CD4-positive, alpha-beta memory T cell (primary cell): ENCODE measurements at regions not wholly inside any gene's neighbourhood (a gene's known extent, or its start where the extent isn't known, plus 50 kb on each side); places are given as distances from the start of the nearest gene placed in this dataset.
"Not testable (repeated sequence)": the region's sequence is repeated elsewhere in the genome, so short reads cannot be mapped to it uniquely, and the experiment has no call there.

Experiments
- CTCF ChIA-PET: fragments of 350-600 bp; sonication (Branson Sonifier 250); formaldehyde crosslinking; loops from one replicate; lab custom pipeline; 2021; ENCODE audit warnings: inconsistent platforms; ENCODE audit not compliant: partially characterized antibody; lab: Charles Lee
- POLR2A ChIA-PET: fragments of 350-600 bp; sonication (Branson Sonifier 250); formaldehyde crosslinking; loops from one replicate; lab custom pipeline; 2021; ENCODE audit not compliant: partially characterized antibody; lab: Charles Lee
- DNase-seq, 5 donors: peaks; one replicate each; pipeline versions ENCODE4 v3.0.0 to v3.0.0-alpha.2; 2020 to 2022; ENCODE audit warnings: mixed read lengths in 1 of 5
- H3K27ac ChIP-seq: one replicate; pipeline ENCODE4 v1.7.0; 2013; ENCODE audit warnings: low read depth, low read length
- H3K27me3 ChIP-seq: 2 replicates; pipeline ENCODE4 v1.7.0; 2013; ENCODE audit warnings: mild to moderate bottlenecking, low read length, moderate library complexity; ENCODE audit not compliant: insufficient read depth
- H3K36me3 ChIP-seq: 2 replicates; pipeline ENCODE4 v1.7.0; 2013; ENCODE audit warnings: mild to moderate bottlenecking, low read length, moderate library complexity; ENCODE audit not compliant: insufficient read depth
- H3K4me1 ChIP-seq: 2 replicates; pipeline ENCODE4 v1.7.0; 2013; ENCODE audit warnings: mild to moderate bottlenecking, low read length, moderate library complexity; ENCODE audit not compliant: insufficient read depth
- H3K4me3 ChIP-seq, 2 donors: one replicate each; pipeline ENCODE4 v1.7.0; 2013; ENCODE audit warnings: low read length in 2 of 2, mild to moderate bottlenecking in 1 of 2
- H3K9me3 ChIP-seq, 2 donors: one replicate each; pipeline ENCODE4 v1.7.0; 2013; ENCODE audit warnings: low read length in 2 of 2, control low read depth in 1 of 2; ENCODE audit not compliant: control insufficient read depth in 1 of 2
- H3K27ac Mint-ChIP-seq, 7 donors: one replicate each; pipeline ENCODE4 v1.8.0; 2020 to 2021; ENCODE audit warnings: mixed read lengths in 7 of 7, mild to moderate bottlenecking in 6 of 7, inconsistent platforms in 3 of 7, moderate library complexity in 3 of 7
- H3K27me3 Mint-ChIP-seq, 2 donors: one replicate each; pipeline ENCODE4 v1.8.0; 2020 to 2021; ENCODE audit warnings: mixed read lengths in 2 of 2
- H3K36me3 Mint-ChIP-seq, 2 donors: one replicate each; pipeline ENCODE4 v1.8.0; 2020 to 2021; ENCODE audit warnings: mixed read lengths in 2 of 2, inconsistent platforms in 1 of 2, mild to moderate bottlenecking in 1 of 2
- H3K4me1 Mint-ChIP-seq, 4 donors: one replicate each; pipeline ENCODE4 v1.8.0; 2020 to 2021; ENCODE audit warnings: mixed read lengths in 4 of 4, mild to moderate bottlenecking in 1 of 4
- H3K4me3 Mint-ChIP-seq, 8 donors: one replicate each; pipeline ENCODE4 v1.8.0; 2020 to 2021; ENCODE audit warnings: mixed read lengths in 8 of 8, mild to moderate bottlenecking in 7 of 8, moderate library complexity in 6 of 8, inconsistent platforms in 3 of 8
- H3K9me3 Mint-ChIP-seq, 8 donors: one replicate each; pipeline ENCODE4 v1.8.0; 2020 to 2021; ENCODE audit warnings: mixed read lengths in 8 of 8, mild to moderate bottlenecking in 5 of 8, inconsistent platforms in 3 of 8, moderate library complexity in 1 of 8
- intact Hi-C: fragments of 100-400 bp; cut with micrococcal nuclease; formaldehyde crosslinking; loops from one replicate; pipeline ENCODE4 v1.15.1; 2023

DNA sequence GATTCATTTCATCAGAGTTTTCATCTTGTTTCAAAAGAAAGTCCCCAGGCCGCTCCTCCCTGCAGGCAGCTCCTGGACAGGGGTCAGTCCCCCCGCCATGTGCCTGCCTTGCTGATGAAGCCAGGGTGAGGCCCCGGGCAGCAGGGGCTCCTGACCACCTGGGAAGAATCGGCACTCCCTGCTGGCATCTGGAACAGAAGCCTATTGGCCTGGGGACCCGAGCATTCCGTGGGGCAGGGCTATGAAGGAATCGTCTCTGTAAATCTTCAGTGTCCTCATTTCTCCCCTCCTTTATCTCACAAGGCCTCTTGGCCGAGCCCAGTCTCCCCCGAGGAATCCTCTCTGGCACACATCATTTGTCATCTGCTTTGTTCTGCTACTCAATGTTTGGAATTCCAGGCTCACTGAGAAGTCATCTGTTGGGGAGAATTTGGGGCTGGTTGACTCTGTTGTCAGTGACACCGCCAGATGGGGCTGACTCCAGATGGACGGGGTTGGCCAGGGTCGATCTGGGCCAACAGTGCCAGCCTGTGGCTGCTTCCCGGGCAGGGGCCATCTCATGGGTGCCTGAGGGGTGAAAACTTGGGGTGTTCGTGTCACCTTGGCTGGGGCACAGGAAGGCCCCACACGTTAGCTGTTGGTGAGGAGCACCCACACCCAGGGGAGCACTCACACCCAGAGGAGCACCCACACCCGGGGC, 184.6 kb downstream of the LAT start:
- CTCF ChIA-PET, POLR2A ChIA-PET, H3K9me3 Mint-ChIP-seq, H3K27me3 ChIP-seq, H3K4me3 Mint-ChIP-seq, H3K4me1 ChIP-seq, intact Hi-C loops, H3K4me1 Mint-ChIP-seq, H3K27ac ChIP-seq, H3K4me3 ChIP-seq, H3K36me3 ChIP-seq, H3K27me3 Mint-ChIP-seq, H3K9me3 ChIP-seq, H3K27ac Mint-ChIP-seq, DNase-seq: not testable (repeated sequence)
- H3K36me3 Mint-ChIP-seq, result peaks cover 16 to 20% of the 10 kb centered on the region in 2 donors

- H3K4me3 ChIP-seq, H3K4me1 ChIP-seq, H3K9me3 Mint-ChIP-seq, H3K27ac ChIP-seq, H3K27me3 Mint-ChIP-seq, H3K4me1 Mint-ChIP-seq, H3K4me3 Mint-ChIP-seq, POLR2A ChIA-PET, H3K36me3 ChIP-seq, H3K9me3 ChIP-seq, CTCF ChIA-PET, intact Hi-C loops, DNase-seq, H3K27me3 ChIP-seq: not testable (repeated sequence)
- Mint-ChIP-seq H3K27ac (peak overlapping the region in 1 of 7 donors; percentile 9), H3K36me3 (peaks cover 12 to 20% of the 10 kb centered on the region in 2 donors)
Measured at GRCh38 chr16:29168515-29169259, 183.8 kb downstream of the LAT start.

GRCh38 chr16:29164442-29165089, 179.7 kb downstream of the LAT start:
- H3K4me1 ChIP-seq, H3K27me3 ChIP-seq, H3K9me3 Mint-ChIP-seq, H3K36me3 ChIP-seq, H3K27me3 Mint-ChIP-seq, H3K4me3 Mint-ChIP-seq, H3K27ac ChIP-seq, H3K27ac Mint-ChIP-seq, intact Hi-C loops, H3K9me3 ChIP-seq, POLR2A ChIA-PET, H3K4me3 ChIP-seq, CTCF ChIA-PET, DNase-seq, H3K4me1 Mint-ChIP-seq: not testable (repeated sequence)
- peaks cover 9 to 12% of the 10 kb centered on the region in 2 donors for H3K36me3 Mint-ChIP-seq

GRCh38 chr16:29160171-29160570, 175.3 kb downstream of the LAT start:
- H3K4me3 Mint-ChIP-seq, H3K4me1 ChIP-seq, H3K27ac ChIP-seq, H3K36me3 ChIP-seq, H3K9me3 ChIP-seq, H3K27me3 Mint-ChIP-seq, H3K9me3 Mint-ChIP-seq, H3K4me3 ChIP-seq, intact Hi-C loops, H3K27me3 ChIP-seq, POLR2A ChIA-PET, CTCF ChIA-PET, DNase-seq: not testable (repeated sequence)
- Mint-ChIP-seq H3K36me3 (peaks cover 14 to 17% of the 10 kb centered on the region in 2 donors), H3K4me1 (peaks cover 5 to 33% (median 14%) of the 10 kb centered on the region in 4 donors), H3K27ac (peak overlapping the region in 4 of 7 donors; percentile 31 to 75 (median 63))

DNA sequence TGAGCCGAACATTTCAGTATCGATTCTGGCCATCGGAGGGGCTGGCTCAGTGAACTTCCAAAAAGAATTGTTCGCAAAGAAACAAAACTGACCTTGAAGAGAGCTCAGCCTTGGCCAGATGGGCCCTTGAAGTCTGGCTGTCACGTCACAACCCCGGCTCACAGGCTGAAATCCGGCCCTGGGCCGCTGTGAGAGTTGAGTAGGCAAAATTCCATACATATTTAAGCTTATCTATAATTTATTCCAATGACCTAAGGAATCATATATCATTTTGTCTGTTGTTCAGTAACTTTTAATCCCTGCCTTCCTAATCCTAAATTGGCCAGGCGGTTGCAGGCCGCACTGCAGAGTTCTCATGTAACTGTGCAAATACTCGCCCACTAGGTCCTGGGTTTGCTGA, 174.8 kb downstream of the LAT start:
- POLR2A ChIA-PET, H3K27me3 Mint-ChIP-seq, CTCF ChIA-PET, DNase-seq, H3K36me3 ChIP-seq, H3K27me3 ChIP-seq, intact Hi-C loops, H3K9me3 Mint-ChIP-seq, H3K4me1 ChIP-seq, H3K9me3 ChIP-seq, H3K4me3 Mint-ChIP-seq, H3K4me3 ChIP-seq, H3K27ac ChIP-seq: not testable (repeated sequence)
- Mint-ChIP-seq H3K4me1 (peaks cover 10 to 37% (median 17%) of the 10 kb centered on the region in 4 donors), H3K27ac (peak overlapping the region in 1 of 7 donors; percentile 31), H3K36me3 (peaks cover 17 to 18% of the 10 kb centered on the region in 2 donors)

DNA sequence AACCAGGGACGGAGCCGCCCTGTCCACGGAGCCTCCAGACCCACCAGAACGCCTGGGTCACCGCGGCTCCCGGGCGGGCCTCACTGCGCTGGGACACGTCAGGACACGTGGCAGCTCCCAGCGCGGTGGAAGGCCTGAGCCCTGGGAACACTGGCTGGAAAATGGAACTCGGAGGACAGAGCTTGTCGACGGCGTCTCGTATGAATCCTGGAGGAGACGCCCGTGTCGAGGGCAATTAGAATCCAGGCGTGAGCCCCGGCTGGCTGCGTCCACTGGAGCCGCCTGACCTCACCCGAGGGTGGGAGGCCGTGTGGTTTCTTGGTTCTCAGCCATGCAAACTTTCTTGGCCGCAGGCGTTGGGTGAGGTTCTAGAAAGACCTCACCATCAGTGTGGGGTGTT, 173.9 kb downstream of the LAT start:
- H3K36me3 Mint-ChIP-seq, result peaks cover 17 to 18% of the 10 kb centered on the region in 2 donors
- ChIA-PET POLR2A (no interaction called here), CTCF (no interaction called here)
- no peaks in the 10 kb centered on the region for H3K9me3 ChIP-seq
- H3K27me3 Mint-ChIP-seq, result no peaks in the 10 kb centered on the region
- H3K27me3 ChIP-seq, result no peaks in the 10 kb centered on the region
- H3K4me1 Mint-ChIP-seq, result peaks cover 10 to 41% (median 19%) of the 10 kb centered on the region in 4 donors
- H3K27ac ChIP-seq, result no peak overlapping the region
- intact Hi-C loops, result no loop called here
- no peaks in the 10 kb centered on the region for H3K36me3 ChIP-seq
- no peak overlapping the region for H3K4me3 Mint-ChIP-seq
- H3K27ac Mint-ChIP-seq, result no peak overlapping the region
- no peak for DNase-seq
- H3K9me3 Mint-ChIP-seq, result no peaks in the 10 kb centered on the region
- no peak overlapping the region for H3K4me3 ChIP-seq
- no peaks in the 10 kb centered on the region for H3K4me1 ChIP-seq

DNA sequence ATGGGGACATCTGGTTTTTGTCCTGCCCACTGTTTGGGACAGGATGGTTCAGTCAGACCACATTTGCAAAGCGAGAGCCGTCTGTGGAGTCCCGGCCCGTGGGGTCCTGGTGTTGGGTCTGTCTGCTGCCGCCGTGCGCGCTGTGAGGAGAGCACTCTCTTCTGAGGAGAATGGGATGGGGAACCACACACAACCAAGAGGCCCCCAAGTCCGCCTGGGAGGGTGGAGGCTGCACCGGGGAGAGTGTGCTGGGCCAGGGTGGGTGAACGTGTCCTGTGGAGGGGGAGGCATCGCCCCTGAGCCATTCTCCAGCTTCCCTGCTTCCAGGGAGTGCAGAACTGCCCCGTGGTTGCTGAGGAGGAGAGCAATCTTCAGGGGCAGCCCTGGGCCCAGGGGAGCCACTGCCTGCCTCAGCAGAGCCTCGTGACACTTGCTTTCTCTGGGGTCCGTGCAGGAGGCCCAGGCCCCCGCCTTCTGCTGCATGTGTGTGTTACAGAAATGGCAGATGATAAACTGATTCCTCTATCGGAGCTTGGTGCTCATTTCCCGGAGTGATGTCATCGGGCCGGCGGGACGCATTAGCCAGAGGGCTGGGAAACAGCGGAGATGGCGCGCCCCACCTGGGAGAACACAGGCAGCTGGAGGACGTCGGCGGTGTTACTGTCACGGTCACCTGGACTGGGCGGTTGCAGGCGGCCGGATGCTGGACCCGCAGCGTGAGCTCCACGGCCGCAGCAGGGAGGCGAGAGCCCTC, 173.4 kb downstream of the LAT start:
- H3K27me3 Mint-ChIP-seq, H3K4me3 ChIP-seq, H3K27ac ChIP-seq, DNase-seq, H3K4me3 Mint-ChIP-seq, POLR2A ChIA-PET, H3K9me3 Mint-ChIP-seq, intact Hi-C loops, H3K9me3 ChIP-seq, H3K4me1 ChIP-seq, H3K27me3 ChIP-seq, H3K36me3 ChIP-seq, CTCF ChIA-PET: not testable (repeated sequence)
- peaks cover 10 to 43% (median 20%) of the 10 kb centered on the region in 4 donors for H3K4me1 Mint-ChIP-seq
- H3K27ac Mint-ChIP-seq, result peak overlapping the region in 1 of 7 donors; percentile 80
- peaks cover 17 to 18% of the 10 kb centered on the region in 2 donors for H3K36me3 Mint-ChIP-seq
